ENCODE measurements at regions not wholly inside any gene's neighbourhood (a gene's known extent, or its start where the extent isn't known, plus 50 kb on each side); places are given as distances from the start of the nearest gene placed in this dataset.

DNA sequence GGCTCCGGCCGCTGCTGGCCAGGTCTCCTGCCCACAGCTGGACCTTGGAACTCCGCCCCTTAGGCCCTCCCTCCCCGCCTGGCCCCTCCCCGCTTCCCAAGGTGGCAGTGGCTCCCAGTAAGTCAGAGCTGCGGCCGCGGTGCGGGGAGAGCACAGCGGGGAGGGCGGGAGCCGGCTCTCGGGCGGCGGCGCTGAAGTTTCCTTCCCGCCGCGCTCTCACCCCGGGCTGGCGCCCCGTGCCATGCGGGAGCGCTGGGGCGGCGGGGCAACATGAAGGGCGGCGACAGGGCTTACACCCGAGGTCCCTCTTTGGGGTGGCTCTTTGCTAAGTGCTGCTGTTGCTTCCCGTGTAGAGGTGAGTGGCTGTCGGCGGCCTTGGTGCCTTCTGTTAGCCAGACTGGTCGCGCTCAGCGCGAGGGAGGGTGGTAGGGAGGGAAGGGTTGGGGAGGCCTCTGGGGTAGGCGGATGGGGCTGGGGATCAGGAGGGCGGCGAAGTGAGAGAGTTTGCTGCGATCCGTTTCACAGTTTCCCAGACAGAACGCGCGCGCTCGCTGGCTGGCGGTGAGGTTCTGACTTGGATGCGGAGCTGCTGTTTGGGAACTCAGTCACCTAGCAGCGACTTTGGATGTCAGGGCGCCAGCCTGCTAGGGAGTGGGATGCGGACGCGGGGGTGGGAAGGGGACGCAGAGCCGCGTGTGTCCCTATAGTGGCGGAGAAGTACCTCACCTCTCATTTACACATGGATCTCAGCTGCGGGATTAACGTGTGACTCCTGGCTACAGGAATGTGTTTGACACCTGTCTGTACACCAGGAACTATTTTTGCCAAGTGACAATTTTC is 145.5 kb upstream of the UMPS start (continued):
- TF ChIP-seq ZSCAN12 (CRISPR knock-in tag; IDR thresholded peaks at IDR 0.05) (no peak), ZSCAN22 (CRISPR knock-in tag; IDR thresholded peaks at IDR 0.05) (no peak), SOX6 (IDR thresholded peaks at IDR 0.05) (no peak), SOX6 (CRISPR knock-in tag; IDR thresholded peaks at IDR 0.05) (no peak; the same call in 1 of the 2 replicates), XBP1 (CRISPR knock-in tag; IDR thresholded peaks at IDR 0.05) (no peak), ZNF781 (CRISPR knock-in tag; IDR thresholded peaks at IDR 0.05; ENCODE audit: borderline replicate concordance, not compliant biosample characterization) (peak; percentile 8), ESRRA (CRISPR knock-in tag; IDR thresholded peaks at IDR 0.05; ENCODE audit: low read depth) (no peak), PTBP1 (IDR thresholded peaks at IDR 0.05; ENCODE audit: low read depth, low read length, poor library complexity, severe bottlenecking) (no peak), ZNF10 (CRISPR knock-in tag; IDR thresholded peaks at IDR 0.05; ENCODE audit: borderline replicate concordance, low read depth) (no peak), ZNF768 (CRISPR knock-in tag; IDR thresholded peaks at IDR 0.05) (peak; percentile 63; the same call in 1 of the 2 replicates), ZKSCAN8 (CRISPR knock-in tag; IDR thresholded peaks at IDR 0.05; ENCODE audit: borderline replicate concordance) (no peak), ZNF670 (CRISPR knock-in tag; IDR thresholded peaks at IDR 0.05; ENCODE audit: borderline replicate concordance) (peak; percentile 96), NR2F6 (IDR thresholded peaks at IDR 0.05) (no peak), NR2F6 (CRISPR knock-in tag; IDR thresholded peaks at IDR 0.05) (no peak), TMF1 (CRISPR knock-in tag; IDR thresholded peaks at IDR 0.05; ENCODE audit: low read depth) (0 out of 2 replicates have a peak, but pooled peaks have one; percentile 55), ZNF761 (CRISPR knock-in tag; conservative IDR thresholded peaks at IDR 0.05) (0 out of 2 replicates have a peak, but pooled peaks have one; percentile 65), MATR3 (CRISPR knock-in tag; IDR thresholded peaks at IDR 0.05) (no peak), TP53 (CRISPR knock-in tag; conservative IDR thresholded peaks at IDR 0.05) (no peak), FOXM1 (CRISPR knock-in tag; IDR thresholded peaks at IDR 0.05) (no peak), GABPA (IDR thresholded peaks at IDR 0.05; ENCODE audit: low read depth, low read length) (no peak), GABPA (CRISPR knock-in tag; IDR thresholded peaks at IDR 0.05; ENCODE audit: low read depth) (no peak), HMG20A (CRISPR knock-in tag; IDR thresholded peaks at IDR 0.05; ENCODE audit: borderline replicate concordance) (no peak), HNRNPK (IDR thresholded peaks at IDR 0.05; ENCODE audit: low read depth, low read length, poor library complexity, severe bottlenecking) (peak; percentile 77), CENPT (CRISPR knock-in tag; IDR thresholded peaks at IDR 0.05; ENCODE audit: low read depth) (no peak), MXD1 (CRISPR knock-in tag; IDR thresholded peaks at IDR 0.05) (no peak; the same call in 1 of the 2 replicates)
- TF ChIP-seq, protein P1, sequence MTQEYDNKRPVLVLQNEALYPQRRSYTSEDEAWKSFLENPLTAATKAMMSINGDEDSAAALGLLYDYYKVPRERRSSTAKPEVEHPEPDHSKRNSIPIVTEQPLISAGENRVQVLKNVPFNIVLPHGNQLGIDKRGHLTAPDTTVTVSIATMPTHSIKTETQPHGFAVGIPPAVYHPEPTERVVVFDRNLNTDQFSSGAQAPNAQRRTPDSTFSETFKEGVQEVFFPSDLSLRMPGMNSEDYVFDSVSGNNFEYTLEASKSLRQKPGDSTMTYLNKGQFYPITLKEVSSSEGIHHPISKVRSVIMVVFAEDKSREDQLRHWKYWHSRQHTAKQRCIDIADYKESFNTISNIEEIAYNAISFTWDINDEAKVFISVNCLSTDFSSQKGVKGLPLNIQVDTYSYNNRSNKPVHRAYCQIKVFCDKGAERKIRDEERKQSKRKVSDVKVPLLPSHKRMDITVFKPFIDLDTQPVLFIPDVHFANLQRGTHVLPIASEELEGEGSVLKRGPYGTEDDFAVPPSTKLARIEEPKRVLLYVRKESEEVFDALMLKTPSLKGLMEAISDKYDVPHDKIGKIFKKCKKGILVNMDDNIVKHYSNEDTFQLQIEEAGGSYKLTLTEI (CRISPR knock-in tag; conservative IDR thresholded peaks at IDR 0.05) = no peak
- TF ChIP-seq, protein P2, sequence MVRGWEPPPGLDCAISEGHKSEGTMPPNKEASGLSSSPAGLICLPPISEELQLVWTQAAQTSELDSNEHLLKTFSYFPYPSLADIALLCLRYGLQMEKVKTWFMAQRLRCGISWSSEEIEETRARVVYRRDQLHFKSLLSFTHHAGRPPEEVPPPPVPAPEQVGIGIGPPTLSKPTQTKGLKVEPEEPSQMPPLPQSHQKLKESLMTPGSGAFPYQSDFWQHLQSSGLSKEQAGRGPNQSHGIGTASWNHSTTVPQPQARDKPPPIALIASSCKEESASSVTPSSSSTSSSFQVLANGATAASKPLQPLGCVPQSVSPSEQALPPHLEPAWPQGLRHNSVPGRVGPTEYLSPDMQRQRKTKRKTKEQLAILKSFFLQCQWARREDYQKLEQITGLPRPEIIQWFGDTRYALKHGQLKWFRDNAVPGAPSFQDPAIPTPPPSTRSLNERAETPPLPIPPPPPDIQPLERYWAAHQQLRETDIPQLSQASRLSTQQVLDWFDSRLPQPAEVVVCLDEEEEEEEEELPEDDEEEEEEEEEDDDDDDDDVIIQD (CRISPR knock-in tag; IDR thresholded peaks at IDR 0.05; ENCODE audit: low read depth) = no peak

All from HepG2 (cell line).